ENCODE measurements at regions not wholly inside any gene's neighbourhood (a gene's known extent, or its start where the extent isn't known, plus 50 kb on each side); places are given as distances from the start of the nearest gene placed in this dataset.

DNA sequence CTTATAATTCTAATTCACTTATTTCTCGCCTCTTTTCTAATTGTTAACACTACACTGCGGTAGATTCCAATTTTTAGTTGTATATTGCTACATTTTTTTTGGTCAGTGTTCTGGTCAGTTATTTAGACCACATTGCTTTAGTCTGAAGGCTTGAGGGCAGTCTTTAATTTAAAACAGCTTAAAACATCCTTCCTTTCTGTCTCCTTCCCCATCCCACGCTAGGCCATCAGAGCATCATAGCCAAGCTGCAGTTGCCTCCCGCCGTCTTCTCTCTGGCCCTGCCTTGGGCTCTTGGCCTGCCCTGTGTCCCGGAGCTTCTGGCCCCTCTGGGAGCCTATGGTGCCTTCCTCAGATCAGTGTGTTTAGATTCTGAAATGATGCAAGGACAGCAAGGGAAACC is 52.6 kb upstream of the GLI2 start:
- no peak for TF ChIP-seq CTCF (IDR thresholded peaks at IDR 0.05)
- TF ChIP-seq POLR2A (IDR thresholded peaks at IDR 0.05) = no peak
